KMS-11 (cell line): ENCODE measurements at regions not wholly inside any gene's neighbourhood (a gene's known extent, or its start where the extent isn't known, plus 50 kb on each side); places are given as distances from the start of the nearest gene placed in this dataset.

Source experiments
- H2AFZ ChIP-seq: fragments of 200-600 bp; sonication (generic); 2 replicates; pipeline ENCODE4 v1.6.1; 2016; ENCODE audit warnings: antibody characterized with exemption, mixed run types, low read depth
- H3K27ac ChIP-seq: fragments of 200-600 bp; sonication (generic); 2 replicates; pipeline ENCODE4 v1.6.1; 2016; ENCODE audit warnings: mild to moderate bottlenecking, mixed run types
- H3K27me3 ChIP-seq: fragments of 200-600 bp; sonication (generic); 2 replicates; pipeline ENCODE4 v1.6.1; 2017; ENCODE audit warnings: mild to moderate bottlenecking, low read depth, mixed run types, moderate library complexity; ENCODE audit not compliant: insufficient read depth
- H3K36me3 ChIP-seq: fragments of 200-600 bp; sonication (generic); 2 replicates; pipeline ENCODE4 v1.6.1; 2017; ENCODE audit warnings: mild to moderate bottlenecking, mixed run types; ENCODE audit not compliant: insufficient read depth
- H3K4me1 ChIP-seq: fragments of 200-600 bp; sonication (generic); 2 replicates; pipeline ENCODE4 v1.6.1; 2016; ENCODE audit warnings: mild to moderate bottlenecking, low read depth, mixed run types; ENCODE audit not compliant: poor library complexity, severe bottlenecking
- H3K4me2 ChIP-seq: fragments of 200-600 bp; sonication (generic); 2 replicates; pipeline ENCODE4 v1.7.0; 2016; ENCODE audit warnings: mild to moderate bottlenecking, mixed run types
- H3K4me3 ChIP-seq: fragments of 200-600 bp; sonication (generic); IDR thresholded peaks from 2 replicates; pipeline ENCODE4 v1.6.1; 2017; ENCODE audit warnings: low read depth, low read length, mixed read lengths; ENCODE audit not compliant: insufficient read depth
- H3K79me2 ChIP-seq: fragments of 200-600 bp; sonication (generic); 2 replicates; pipeline ENCODE4 v1.6.1; 2016; ENCODE audit warnings: low read depth, mixed run types; ENCODE audit not compliant: insufficient read depth
- H3K9ac ChIP-seq: fragments of 200-600 bp; sonication (generic); 2 replicates; pipeline ENCODE4 v1.6.1; 2016; ENCODE audit warnings: mild to moderate bottlenecking, mixed run types
- H4K20me1 ChIP-seq: fragments of 200-600 bp; sonication (generic); 2 replicates; pipeline ENCODE4 v1.6.1; 2016; ENCODE audit warnings: mild to moderate bottlenecking, mixed run types; ENCODE audit not compliant: insufficient read depth
- CTCF ChIP-seq: fragments of 200-600 bp; sonication (generic); conservative IDR thresholded peaks from 2 replicates; pipeline ENCODE4 v1.6.1; 2017; ENCODE audit warnings: low read depth, mild to moderate bottlenecking, antibody characterized with exemption, low read length, moderate library complexity, mixed read lengths

- Histone ChIP-seq H3K4me1 (peaks cover 18% of the 10 kb centered on the region), H3K27ac (no peak overlapping the region), H3K79me2 (no peaks in the 10 kb centered on the region), H2AFZ (0 out of 2 replicates have a peak overlapping the region, but pooled peaks have one; percentile 22), H3K4me2 (peak overlapping the region; percentile 39; the same call in 1 of the 2 replicates), H3K9ac (no peak overlapping the region), H3K27me3 (no peaks in the 10 kb centered on the region), H4K20me1 (no peaks in the 10 kb centered on the region), H3K36me3 (no peaks in the 10 kb centered on the region), H3K4me3 (no peak overlapping the region)
- TF ChIP-seq CTCF: no peak
Measured at GRCh38 chrX:51976503-51976902, 83.1 kb downstream of the MAGED1 start.
